Peyer's patch (tissue), 4 donors: ENCODE measurements at regions not wholly inside any gene's neighbourhood (a gene's known extent, or its start where the extent isn't known, plus 50 kb on each side); places are given as distances from the start of the nearest gene placed in this dataset.

Source experiments
- CTCF ChIP-seq, 6 experiments: fragments of 450-650 bp in 4 of 6; fragments of 200-600 bp in 2 of 6; sonication (generic) in 1 of 6; IDR thresholded peaks; one replicate each; pipeline ENCODE4 v1.5.1; 2017 to 2019; ENCODE audit warnings: antibody characterized with exemption in 6 of 6, mild to moderate bottlenecking in 3 of 6, moderate library complexity in 1 of 6
- POLR2A ChIP-seq, 2 donors: fragments of 450-650 bp; IDR thresholded peaks; one replicate each; pipeline ENCODE4 v1.5.1; 2017; ENCODE audit warnings: antibody characterized with exemption in 2 of 2, mild to moderate bottlenecking in 2 of 2, moderate library complexity in 2 of 2

DNA sequence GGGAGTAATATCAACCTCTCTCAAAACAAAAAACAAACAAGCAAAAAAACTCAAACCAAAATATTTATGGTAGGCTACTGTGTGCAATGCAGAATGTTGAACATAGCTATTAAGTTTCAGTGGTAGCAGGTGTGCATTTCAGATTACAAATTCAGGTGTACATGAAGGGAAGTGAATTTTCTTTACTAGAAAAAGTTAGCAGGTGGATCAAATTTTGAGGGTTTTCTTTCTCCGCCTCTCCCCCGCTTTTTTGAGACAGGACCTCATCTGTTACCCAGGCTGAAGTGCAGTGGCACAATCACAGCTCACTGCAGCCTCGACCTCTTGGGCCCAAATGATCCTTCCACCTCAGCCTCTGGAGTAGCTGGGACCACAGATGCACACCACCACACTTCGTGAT, 109.7 kb upstream of the GOLIM4 start:
- TF ChIP-seq CTCF (IDR thresholded peaks at IDR 0.05) (no peak), POLR2A (IDR thresholded peaks at IDR 0.05) (no peak)
